H1 (cell line): ENCODE measurements at regions not wholly inside any gene's neighbourhood (a gene's known extent, or its start where the extent isn't known, plus 50 kb on each side); places are given as distances from the start of the nearest gene placed in this dataset.

Experiments used
- CBX5 ChIP-seq: fragments of 300-800, 300-1000 bp; sonication (generic); IDR thresholded peaks from 2 replicates; pipeline ENCODE4 v1.7.1; 2016; ENCODE audit warnings: antibody characterized with exemption, low read length, low read depth
- CHD7 ChIP-seq: fragments of 300-600 bp; sonication (generic); IDR thresholded peaks from 2 replicates; pipeline ENCODE4 v1.7.1; 2012; ENCODE audit warnings: low read length, moderate library complexity, mild to moderate bottlenecking, inconsistent platforms; ENCODE audit not compliant: insufficient replicate concordance
- CREB1 ChIP-seq: IDR thresholded peaks from 2 replicates; pipeline ENCODE4 v1.6.1; 2012; ENCODE audit warnings: inconsistent platforms
- E2F6 ChIP-seq: IDR thresholded peaks from 2 replicates; pipeline ENCODE4 v1.6.1; 2012; ENCODE audit warnings: inconsistent platforms
- JUN ChIP-seq: IDR thresholded peaks from 2 replicates; pipeline ENCODE4 v1.6.1; 2011; ENCODE audit warnings: low read depth, mild to moderate bottlenecking, improper control_type of control experiment, low read length
- PHF8 ChIP-seq: fragments of 200-600 bp; sonication (generic); conservative IDR thresholded peaks from 2 replicates; pipeline ENCODE4 v1.7.1; 2012; ENCODE audit warnings: low read depth, mild to moderate bottlenecking, inconsistent platforms, low read length, moderate library complexity
- RFX5 ChIP-seq: IDR thresholded peaks from 2 replicates; pipeline ENCODE4 v1.6.1; 2011; ENCODE audit warnings: low read depth, low read length, improper control_type of control experiment, borderline replicate concordance
- SP1 ChIP-seq: IDR thresholded peaks from 2 replicates; pipeline ENCODE4 v1.6.1; 2011; ENCODE audit warnings: low read depth, low read length
- SP4 ChIP-seq: IDR thresholded peaks from 2 replicates; pipeline ENCODE4 v1.6.1; 2012; ENCODE audit warnings: low read length, inconsistent platforms
- USF2 ChIP-seq: IDR thresholded peaks from 2 replicates; pipeline ENCODE4 v1.6.1; 2011; ENCODE audit warnings: low read length, improper control_type of control experiment

GRCh38 chr4:3657902-3658529 is 108.2 kb upstream of the ADRA2C start (continued):
- no peak for TF ChIP-seq CHD7
- no peak for TF ChIP-seq USF2
- no peak for TF ChIP-seq SP4
- TF ChIP-seq PHF8: no peak
- no peak for TF ChIP-seq CBX5
- no peak for TF ChIP-seq CREB1
- TF ChIP-seq SP1: no peak
- no peak for TF ChIP-seq JUN
- no peak for TF ChIP-seq RFX5
- TF ChIP-seq E2F6: no peak
